ENCODE measurements at regions not wholly inside any gene's neighbourhood (a gene's known extent, or its start where the extent isn't known, plus 50 kb on each side); places are given as distances from the start of the nearest gene placed in this dataset.

GRCh38 chr2:52571380-52572347 lies 1195.9 kb upstream of the CHAC2 start:
- TF ChIP-seq CTCF (conservative IDR thresholded peaks at IDR 0.05), result no peak
- no peak for TF ChIP-seq EZH2 (IDR thresholded peaks at IDR 0.05; ENCODE audit: low read depth)

Data from PC-9 (cell line).